IMR-90 (cell line): ENCODE measurements at regions not wholly inside any gene's neighbourhood (a gene's known extent, or its start where the extent isn't known, plus 50 kb on each side); places are given as distances from the start of the nearest gene placed in this dataset.

Experiments used
- ATAC-seq: fragments of 200-7000 bp; cut with Tn5 transposase; 2 replicates; pipeline ENCODE4 v1.9.1; 2020; ENCODE audit warnings: low read depth, mild to moderate bottlenecking, moderate library complexity
- BruUV-seq: library from RNA; stranded (reverse); fragments of 400-500 nt; replicated peaks from 2 replicates; lab custom pipeline; 2021; lab: Mats Ljungman, UMichigan
- CTCF ChIA-PET: fragments of 300-600 bp; formaldehyde crosslinking; extraction: SDS; loops from one replicate; lab custom pipeline; 2021; ENCODE audit warnings: antibody characterized with exemption; lab: Yijun Ruan, JAX
- POLR2A ChIA-PET: fragments of 300-600 bp; sonication (Branson Sonifier 250); formaldehyde crosslinking; loops from one replicate; lab custom pipeline; 2022; ENCODE audit warnings: antibody characterized with exemption; ENCODE audit not compliant: unreplicated experiment; lab: Charles Lee
- DNase-seq: peaks from one replicate; pipeline ENCODE4 v3.0.0; 2013
- H2AFZ ChIP-seq: replicated peaks from 2 replicates; pipeline ENCODE3; 2013; ENCODE audit warnings: low read length, mild to moderate bottlenecking; ENCODE audit not compliant: poor library complexity
- H2AK5ac ChIP-seq: 2 replicates; pipeline ENCODE4 v1.6.1; 2013; ENCODE audit warnings: low read depth, low read length, inconsistent platforms
- H2AK9ac ChIP-seq: replicated peaks from 2 replicates; pipeline ENCODE3; 2013; ENCODE audit warnings: mild to moderate bottlenecking, low read depth, low read length, moderate library complexity; ENCODE audit not compliant: poor library complexity
- H2BK120ac ChIP-seq: 2 replicates; pipeline ENCODE4 v1.6.1; 2013; ENCODE audit warnings: low read depth, low read length, inconsistent platforms
- H2BK15ac ChIP-seq: 3 replicates; pipeline ENCODE4 v1.6.1; 2013; ENCODE audit warnings: low read depth, low read length, inconsistent platforms
- H2BK20ac ChIP-seq: 2 replicates; pipeline ENCODE4 v1.6.1; 2013; ENCODE audit warnings: low read depth, mild to moderate bottlenecking, inconsistent platforms, low read length, moderate library complexity
- H2BK5ac ChIP-seq: 2 replicates; pipeline ENCODE4 v1.6.1; 2013; ENCODE audit warnings: mild to moderate bottlenecking, low read depth, low read length, inconsistent platforms; ENCODE audit not compliant: poor library complexity, severe bottlenecking
- H3K14ac ChIP-seq: replicated peaks from 2 replicates; pipeline ENCODE4 v1.6.1; 2013; ENCODE audit warnings: low read depth, low read length, inconsistent platforms
- H3K18ac ChIP-seq: 2 replicates; pipeline ENCODE4 v1.6.1; 2013; ENCODE audit warnings: low read depth, low read length, control low read depth
- H3K23ac ChIP-seq: 2 replicates; pipeline ENCODE4 v1.6.1; 2013; ENCODE audit warnings: low read depth, low read length, inconsistent platforms
- H3K27ac ChIP-seq: 2 replicates; pipeline ENCODE4 v1.5.1; 2013; ENCODE audit warnings: mild to moderate bottlenecking, control low read depth, low read length; ENCODE audit not compliant: insufficient read depth
- H3K27me3 ChIP-seq: 2 replicates; pipeline ENCODE4 v1.6.1; 2013; ENCODE audit warnings: low read length; ENCODE audit not compliant: control insufficient read depth, insufficient read depth
- H3K36me3 ChIP-seq: 2 replicates; pipeline ENCODE4 v1.6.1; 2013; ENCODE audit warnings: low read length, mixed read lengths; ENCODE audit not compliant: control insufficient read depth, insufficient read depth
- H3K4ac ChIP-seq: 2 replicates; pipeline ENCODE4 v1.6.1; 2013; ENCODE audit warnings: low read depth, low read length, inconsistent platforms
- H3K4me1 ChIP-seq: 2 replicates; pipeline ENCODE4 v1.6.1; 2013; ENCODE audit warnings: low read length, mixed read lengths; ENCODE audit not compliant: control insufficient read depth, insufficient read depth
- H3K4me2 ChIP-seq: 2 replicates; pipeline ENCODE4 v1.6.1; 2013; ENCODE audit warnings: low read depth, mild to moderate bottlenecking, control low read depth, low read length, moderate library complexity
- H3K4me3 ChIP-seq: 2 replicates; pipeline ENCODE4 v1.5.1; 2013; ENCODE audit warnings: low read depth, mild to moderate bottlenecking, control low read depth, low read length, moderate library complexity; ENCODE audit not compliant: insufficient read depth
- H3K56ac ChIP-seq: 2 replicates; pipeline ENCODE4 v1.6.1; 2013; ENCODE audit warnings: low read length, inconsistent platforms; ENCODE audit not compliant: insufficient read depth; ENCODE audit errors: extremely low read depth
- H3K79me1 ChIP-seq, 2 experiments: 2 replicates each; pipeline ENCODE4 v1.6.1; 2013; ENCODE audit warnings: low read length in 2 of 2, inconsistent platforms in 1 of 2, low read depth in 1 of 2
- H3K9ac ChIP-seq: 2 replicates; pipeline ENCODE4 v1.6.1; 2013; ENCODE audit warnings: low read depth, low read length, control low read depth
- H3K9me1 ChIP-seq: 2 replicates; pipeline ENCODE4 v1.6.1; 2013; ENCODE audit warnings: low read length, inconsistent platforms; ENCODE audit not compliant: insufficient read depth
- H3K9me3 ChIP-seq: 2 replicates; pipeline ENCODE4 v1.6.1; 2013; ENCODE audit warnings: low read length; ENCODE audit not compliant: control insufficient read depth, insufficient read depth
- H4K20me1 ChIP-seq: 2 replicates; pipeline ENCODE4 v1.6.1; 2013; ENCODE audit warnings: low read length, inconsistent platforms; ENCODE audit not compliant: insufficient read depth
- H4K5ac ChIP-seq: 2 replicates; pipeline ENCODE4 v1.6.1; 2013; ENCODE audit warnings: mild to moderate bottlenecking, low read depth, low read length, control low read depth
- H4K8ac ChIP-seq, 2 experiments: 2 replicates each; pipeline ENCODE4 v1.6.1; 2013; ENCODE audit warnings: low read depth in 2 of 2, low read length in 2 of 2, control low read depth in 1 of 2, inconsistent platforms in 1 of 2
- H4K91ac ChIP-seq: 2 replicates; pipeline ENCODE4 v1.6.1; 2013; ENCODE audit warnings: low read depth, low read length, inconsistent platforms; ENCODE audit not compliant: insufficient read depth
- BHLHE40 ChIP-seq: fragments of 150-350 bp; IDR thresholded peaks from 2 replicates; pipeline ENCODE4 v1.6.1; 2016; ENCODE audit warnings: mild to moderate bottlenecking, low read depth, low read length
- CEBPB ChIP-seq: IDR thresholded peaks from 2 replicates; pipeline ENCODE4 v1.6.1; 2012; ENCODE audit warnings: low read depth, low read length, improper control_type of control experiment
- ELK1 ChIP-seq: fragments of 150-350 bp; IDR thresholded peaks from 2 replicates; pipeline ENCODE4 v1.6.1; 2016; ENCODE audit warnings: low read depth, mild to moderate bottlenecking, low read length, moderate library complexity, borderline replicate concordance
- FOS ChIP-seq: fragments of 150-350 bp; IDR thresholded peaks from 2 replicates; pipeline ENCODE4 v1.6.1; 2016; ENCODE audit warnings: low read depth, low read length
- MAFK ChIP-seq: IDR thresholded peaks from 2 replicates; pipeline ENCODE4 v1.6.1; 2012; ENCODE audit warnings: low read depth, low read length, improper control_type of control experiment
- MXI1 ChIP-seq: IDR thresholded peaks from 2 replicates; pipeline ENCODE4 v1.6.1; 2012; ENCODE audit warnings: low read depth, mild to moderate bottlenecking, low read length, moderate library complexity, borderline replicate concordance
- NFE2L2 ChIP-seq: fragments of 150-350 bp; IDR thresholded peaks from 2 replicates; pipeline ENCODE4 v1.6.1; 2016; ENCODE audit warnings: low read depth, mild to moderate bottlenecking, low read length
- POLR2A ChIP-seq: IDR thresholded peaks from 2 replicates; pipeline ENCODE4 v1.6.1; 2012; ENCODE audit warnings: mild to moderate bottlenecking, low read depth, low read length
- RAD21 ChIP-seq: IDR thresholded peaks from 2 replicates; pipeline ENCODE4 v1.6.1; 2012; ENCODE audit warnings: low read length, improper control_type of control experiment
- RFX5 ChIP-seq: IDR thresholded peaks from 2 replicates; pipeline ENCODE4 v1.8.0; 2012; ENCODE audit warnings: low read depth, mild to moderate bottlenecking, low read length, moderate library complexity
- WGBS, 2 experiments: methylation state at CpG; one replicate each; pipeline versions ENCODE4 v1.1.5 to v1.1.7; 2013; ENCODE audit warnings: missing lambda C conversion rate in 2 of 2; ENCODE audit not compliant: insufficient read length in 1 of 2; ENCODE audit errors: extremely low coverage in 2 of 2; 5-methylcytosine and 5-hydroxymethylcytosine counted together
- dilution Hi-C: fragments of 300-500 bp; cut with HindIII; formaldehyde crosslinking; loops from one replicate; pipeline ENCODE4 v1.14.3; 2018; ENCODE audit warnings: low sequenced_read_pairs; ENCODE audit not compliant: unreplicated experiment
- in situ Hi-C: fragments of 300-500 bp; cut with MboI; formaldehyde crosslinking; loops from 3 replicates; pipeline ENCODE4 v1.14.3; 2019; ENCODE audit warnings: low sequenced_read_pairs, inconsistent platforms, mixed read lengths
- intact Hi-C: fragments of 100-400 bp; cut with micrococcal nuclease; formaldehyde crosslinking; loops from 2 replicates; pipeline ENCODE4 v1.10.0; 2022
- TF ChIP-seq, protein P1 (sequence below): conservative IDR thresholded peaks from 2 replicates; pipeline ENCODE4 v1.5.1; 2012; ENCODE audit warnings: mild to moderate bottlenecking, low read depth, low read length, improper control_type of control experiment
- TF ChIP-seq, protein P2 (sequence below): fragments of 150-350 bp; IDR thresholded peaks from 2 replicates; pipeline ENCODE4 v1.6.1; 2017; ENCODE audit warnings: mild to moderate bottlenecking, antibody characterized with exemption, low read length, low read depth

DNA sequence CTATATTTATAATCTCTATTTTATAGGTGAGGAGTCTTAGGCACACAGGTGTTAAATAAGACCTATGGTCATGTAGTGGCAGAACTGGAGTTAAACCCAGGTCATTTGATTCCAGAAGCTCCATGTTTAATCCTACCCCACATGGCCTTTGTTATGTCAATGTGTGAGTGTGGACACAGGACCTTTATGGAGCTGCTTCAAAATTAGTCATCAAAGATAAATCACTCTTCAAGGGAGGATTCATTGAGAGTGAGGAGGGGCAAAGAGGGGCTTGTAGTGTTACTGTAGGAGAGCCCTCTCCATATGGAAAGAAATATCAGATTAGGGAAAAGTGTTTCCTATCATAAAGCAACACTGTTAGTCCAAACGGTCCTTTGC is 74.6 kb upstream of the ARRDC3 start:
- H3K4me3 ChIP-seq = no peak overlapping the region
- H3K4ac ChIP-seq = no peak overlapping the region
- no CpG with 5 or more reads among the region's 1 CpG for WGBS, 2 experiments
- no peaks in the 10 kb centered on the region for H3K4me1 ChIP-seq
- no peak overlapping the region for H3K18ac ChIP-seq
- no peak for ATAC-seq
- H3K56ac ChIP-seq = no peak overlapping the region
- H2AK9ac ChIP-seq = no peak overlapping the region
- H3K27me3 ChIP-seq = no peaks in the 10 kb centered on the region
- H2AFZ ChIP-seq = no peak overlapping the region
- no TSS peak for BruUV-seq
- no peaks in the 10 kb centered on the region for H3K9me1 ChIP-seq
- in situ Hi-C loops = no loop called here
- no peak overlapping the region for H3K23ac ChIP-seq
- H3K27ac ChIP-seq = no peak overlapping the region
- H4K20me1 ChIP-seq = no peaks in the 10 kb centered on the region
- H3K4me2 ChIP-seq = no peak overlapping the region
- no peaks in the 10 kb centered on the region for H3K79me1 ChIP-seq
- ChIA-PET POLR2A (no interaction called here), CTCF (interaction anchor here (0.6 kb wide), 1 partner anchor 1051 kb away, joined by 5 read pairs; no protein-coding TSS in a partner anchor)
- no peak overlapping the region for H2BK5ac ChIP-seq
- no peak overlapping the region for H4K91ac ChIP-seq
- H3K9ac ChIP-seq = no peak overlapping the region
- no peak overlapping the region for H4K5ac ChIP-seq
- no peak overlapping the region for H4K8ac ChIP-seq
- H3K36me3 ChIP-seq = no peaks in the 10 kb centered on the region
- DNase-seq = no peak
- H3K9me3 ChIP-seq = no peaks in the 10 kb centered on the region
- H3K14ac ChIP-seq = no peak overlapping the region
- no peak overlapping the region for H2BK120ac ChIP-seq
- TF ChIP-seq FOS = no peak
- TF ChIP-seq NFE2L2 = no peak
- no peak for TF ChIP-seq RFX5
- no peak for TF ChIP-seq ELK1
- TF ChIP-seq CEBPB = no peak
- no peak for TF ChIP-seq MXI1
- TF ChIP-seq POLR2A = no peak
- TF ChIP-seq RAD21 = no peak
- TF ChIP-seq BHLHE40 = no peak
- no peak for TF ChIP-seq MAFK
- TF ChIP-seq, protein P1, sequence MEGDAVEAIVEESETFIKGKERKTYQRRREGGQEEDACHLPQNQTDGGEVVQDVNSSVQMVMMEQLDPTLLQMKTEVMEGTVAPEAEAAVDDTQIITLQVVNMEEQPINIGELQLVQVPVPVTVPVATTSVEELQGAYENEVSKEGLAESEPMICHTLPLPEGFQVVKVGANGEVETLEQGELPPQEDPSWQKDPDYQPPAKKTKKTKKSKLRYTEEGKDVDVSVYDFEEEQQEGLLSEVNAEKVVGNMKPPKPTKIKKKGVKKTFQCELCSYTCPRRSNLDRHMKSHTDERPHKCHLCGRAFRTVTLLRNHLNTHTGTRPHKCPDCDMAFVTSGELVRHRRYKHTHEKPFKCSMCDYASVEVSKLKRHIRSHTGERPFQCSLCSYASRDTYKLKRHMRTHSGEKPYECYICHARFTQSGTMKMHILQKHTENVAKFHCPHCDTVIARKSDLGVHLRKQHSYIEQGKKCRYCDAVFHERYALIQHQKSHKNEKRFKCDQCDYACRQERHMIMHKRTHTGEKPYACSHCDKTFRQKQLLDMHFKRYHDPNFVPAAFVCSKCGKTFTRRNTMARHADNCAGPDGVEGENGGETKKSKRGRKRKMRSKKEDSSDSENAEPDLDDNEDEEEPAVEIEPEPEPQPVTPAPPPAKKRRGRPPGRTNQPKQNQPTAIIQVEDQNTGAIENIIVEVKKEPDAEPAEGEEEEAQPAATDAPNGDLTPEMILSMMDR = no peak
- TF ChIP-seq, protein P2, sequence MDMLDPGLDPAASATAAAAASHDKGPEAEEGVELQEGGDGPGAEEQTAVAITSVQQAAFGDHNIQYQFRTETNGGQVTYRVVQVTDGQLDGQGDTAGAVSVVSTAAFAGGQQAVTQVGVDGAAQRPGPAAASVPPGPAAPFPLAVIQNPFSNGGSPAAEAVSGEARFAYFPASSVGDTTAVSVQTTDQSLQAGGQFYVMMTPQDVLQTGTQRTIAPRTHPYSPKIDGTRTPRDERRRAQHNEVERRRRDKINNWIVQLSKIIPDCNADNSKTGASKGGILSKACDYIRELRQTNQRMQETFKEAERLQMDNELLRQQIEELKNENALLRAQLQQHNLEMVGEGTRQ = no peak
- no peak overlapping the region for H2BK15ac ChIP-seq
- no peak overlapping the region for H2BK20ac ChIP-seq
- H2AK5ac ChIP-seq = no peak overlapping the region
- intact Hi-C loops = no loop called here
- dilution Hi-C loops = no loop called here
